Neuronal stem cell (in vitro differentiated cells): ENCODE measurements at regions not wholly inside any gene's neighbourhood (a gene's known extent, or its start where the extent isn't known, plus 50 kb on each side); places are given as distances from the start of the nearest gene placed in this dataset.

ENCODE experiments used
- DNase-seq: peaks from one replicate; pipeline ENCODE4 v3.0.0-alpha.2; 2013; ENCODE audit warnings: low spot score
- H2AFZ ChIP-seq: one replicate; pipeline ENCODE4 v1.6.1; 2013; ENCODE audit warnings: mild to moderate bottlenecking, low read length, inconsistent platforms
- H2AK5ac ChIP-seq: 2 replicates; pipeline ENCODE4 v1.6.1; 2013; ENCODE audit warnings: low read depth, mild to moderate bottlenecking, inconsistent platforms, low read length, moderate library complexity, mixed read lengths
- H2BK120ac ChIP-seq: 2 replicates; pipeline ENCODE4 v1.6.1; 2013; ENCODE audit warnings: low read depth, mild to moderate bottlenecking, inconsistent platforms, low read length, moderate library complexity, mixed read lengths
- H2BK12ac ChIP-seq: one replicate; pipeline ENCODE4 v1.6.1; 2013; ENCODE audit warnings: low read length, inconsistent platforms
- H2BK15ac ChIP-seq: 2 replicates; pipeline ENCODE4 v1.6.1; 2013; ENCODE audit warnings: mild to moderate bottlenecking, low read length, inconsistent platforms, mixed read lengths
- H2BK5ac ChIP-seq: one replicate; pipeline ENCODE4 v1.6.1; 2013; ENCODE audit warnings: inconsistent platforms, mild to moderate bottlenecking, low read length, moderate library complexity
- H3K14ac ChIP-seq: one replicate; pipeline ENCODE4 v1.6.1; 2013; ENCODE audit warnings: low read length, inconsistent platforms
- H3K18ac ChIP-seq: 2 replicates; pipeline ENCODE4 v1.6.1; 2013; ENCODE audit warnings: low read length, inconsistent platforms
- H3K23ac ChIP-seq: 2 replicates; pipeline ENCODE4 v1.6.1; 2013; ENCODE audit warnings: low read depth, mild to moderate bottlenecking, mixed read lengths, low read length, inconsistent platforms; ENCODE audit not compliant: poor library complexity
- H3K27ac ChIP-seq: replicated peaks from 3 replicates; pipeline ENCODE4 v1.5.1; 2013; ENCODE audit warnings: low read length, inconsistent platforms
- H3K27me3 ChIP-seq, 3 experiments: 2 replicates each; pipeline ENCODE4 v1.6.1; 2013; ENCODE audit warnings: low read length in 3 of 3, mild to moderate bottlenecking in 2 of 3, inconsistent platforms in 1 of 3, low read depth in 1 of 3, mixed read lengths in 1 of 3, moderate library complexity in 1 of 3; ENCODE audit not compliant: control insufficient read depth in 3 of 3, insufficient read depth in 3 of 3
- H3K36me3 ChIP-seq, 2 donors: replicated peaks in 1 of 2; 2 replicates each; pipeline ENCODE4 v1.6.1; 2013; ENCODE audit warnings: low read length in 2 of 2; ENCODE audit not compliant: control insufficient read depth in 2 of 2, insufficient read depth in 2 of 2
- H3K4ac ChIP-seq: 2 replicates; pipeline ENCODE4 v1.6.1; 2013; ENCODE audit warnings: inconsistent platforms, mild to moderate bottlenecking, low read length, moderate library complexity
- H3K4me1 ChIP-seq, 2 donors: 1 replicate in 1 of 2; 2 replicates in 1 of 2; pipeline ENCODE4 v1.6.1; 2013; ENCODE audit warnings: low read length in 2 of 2, low read depth in 1 of 2; ENCODE audit not compliant: control insufficient read depth in 2 of 2, insufficient read depth in 1 of 2
- H3K4me2 ChIP-seq: one replicate; pipeline ENCODE4 v1.6.1; 2013; ENCODE audit warnings: mild to moderate bottlenecking, low read length, inconsistent platforms; ENCODE audit not compliant: insufficient read depth, poor library complexity, severe bottlenecking
- H3K4me3 ChIP-seq, 2 donors: 2 replicates each; pipeline ENCODE4 v1.5.1; 2013; ENCODE audit warnings: low read length in 2 of 2, mild to moderate bottlenecking in 2 of 2, inconsistent platforms in 1 of 2, moderate library complexity in 1 of 2
- H3K79me1 ChIP-seq: one replicate; pipeline ENCODE4 v1.6.1; 2013; ENCODE audit warnings: low read depth, mild to moderate bottlenecking, inconsistent platforms, low read length, moderate library complexity
- H3K9ac ChIP-seq: one replicate; pipeline ENCODE4 v1.6.1; 2013; ENCODE audit warnings: mild to moderate bottlenecking, low read depth, low read length, inconsistent platforms; ENCODE audit not compliant: poor library complexity
- H3K9me3 ChIP-seq, 2 donors: replicated peaks in 1 of 2; 2 replicates each; pipeline versions ENCODE3 to v1.6.1; 2013; ENCODE audit warnings: low read length in 2 of 2, mild to moderate bottlenecking in 2 of 2, inconsistent platforms in 1 of 2, low read depth in 1 of 2, mixed read lengths in 1 of 2, moderate library complexity in 1 of 2; ENCODE audit not compliant: control insufficient read depth in 2 of 2, insufficient read depth in 1 of 2
- H4K8ac ChIP-seq: one replicate; pipeline ENCODE4 v1.6.1; 2013; ENCODE audit warnings: low read depth, mild to moderate bottlenecking, inconsistent platforms, low read length, moderate library complexity
- H4K91ac ChIP-seq: one replicate; pipeline ENCODE4 v1.6.1; 2013; ENCODE audit warnings: low read length, low read depth, mild to moderate bottlenecking, inconsistent platforms; ENCODE audit not compliant: poor library complexity
- WGBS, 2 donors: extraction: QIAGEN DNeasy Blood & Tissue Kit; methylation state at CpG; one replicate each; pipeline ENCODE4 v1.1.7; 2013; ENCODE audit warnings: missing lambda C conversion rate in 2 of 2, mixed read lengths in 1 of 2; ENCODE audit not compliant: insufficient read length in 2 of 2, insufficient replicate concordance in 1 of 2; ENCODE audit errors: extremely low coverage in 2 of 2; 5-methylcytosine and 5-hydroxymethylcytosine counted together

GRCh38 chr6:137787016-137787415 lies 80.0 kb upstream of the TNFAIP3 start:
- no peak overlapping the region for H3K9ac ChIP-seq
- no peak overlapping the region for H2BK5ac ChIP-seq
- DNase-seq = no peak
- no peak overlapping the region for H3K23ac ChIP-seq
- H3K4me3 ChIP-seq = no peak overlapping the region
- no peak overlapping the region for H2AK5ac ChIP-seq
- no peaks in the 10 kb centered on the region for H3K36me3 ChIP-seq
- no peak overlapping the region for H3K14ac ChIP-seq
- H3K4ac ChIP-seq = no peak overlapping the region
- no peaks in the 10 kb centered on the region for H3K79me1 ChIP-seq
- H4K8ac ChIP-seq = no peak overlapping the region
- H4K91ac ChIP-seq = no peak overlapping the region
- H2BK12ac ChIP-seq = no peak overlapping the region
- no CpG with 5 or more reads among the region's 2 CpGs for WGBS, 2 donors
- no peak overlapping the region for H3K18ac ChIP-seq
- H2BK15ac ChIP-seq = no peak overlapping the region
- H3K27me3 ChIP-seq = no peaks in the 10 kb centered on the region
- H3K9me3 ChIP-seq = no peaks in the 10 kb centered on the region
- no peak overlapping the region for H3K27ac ChIP-seq
- no peak overlapping the region for H2AFZ ChIP-seq
- H3K4me2 ChIP-seq = no peak overlapping the region
- H3K4me1 ChIP-seq = no peaks in the 10 kb centered on the region
- no peak overlapping the region for H2BK120ac ChIP-seq

GRCh38 chr6:137788248-137788647 lies 78.8 kb upstream of the TNFAIP3 start:
- Histone ChIP-seq H2AFZ (no peak overlapping the region), H4K8ac (no peak overlapping the region), H3K27ac (no peak overlapping the region), H3K18ac (no peak overlapping the region), H2BK5ac (no peak overlapping the region), H3K79me1 (no peaks in the 10 kb centered on the region), H3K4me2 (no peak overlapping the region), H3K9ac (no peak overlapping the region), H2BK15ac (no peak overlapping the region), H2BK12ac (no peak overlapping the region), H3K23ac (no peak overlapping the region), H3K36me3 (no peaks in the 10 kb centered on the region), H2BK120ac (no peak overlapping the region), H3K4me3 (no peak overlapping the region), H3K4me1 (no peaks in the 10 kb centered on the region), H3K27me3 (no peaks in the 10 kb centered on the region), H2AK5ac (no peak overlapping the region), H3K9me3 (no peaks in the 10 kb centered on the region), H3K4ac (no peak overlapping the region), H4K91ac (no peak overlapping the region), H3K14ac (no peak overlapping the region)
- DNase-seq = no peak
- no CpG with 5 or more reads among the region's 1 CpG for WGBS, 2 donors

GRCh38 chr6:137791281-137792159 lies 75.5 kb upstream of the TNFAIP3 start:
- Histone ChIP-seq H2AFZ (no peak overlapping the region), H3K27ac (no peak overlapping the region), H3K4me3 (no peak overlapping the region), H3K9me3 (no peaks in the 10 kb centered on the region), H3K36me3 (no peaks in the 10 kb centered on the region), H3K4ac (no peak overlapping the region), H3K79me1 (no peaks in the 10 kb centered on the region), H2BK5ac (no peak overlapping the region), H2BK120ac (no peak overlapping the region), H4K8ac (no peak overlapping the region), H2AK5ac (no peak overlapping the region), H3K18ac (no peak overlapping the region), H3K4me1 (peaks cover 2 to 5% of the 10 kb centered on the region in 2 donors), H2BK15ac (no peak overlapping the region), H3K27me3 (no peaks in the 10 kb centered on the region), H3K9ac (no peak overlapping the region), H4K91ac (no peak overlapping the region), H2BK12ac (no peak overlapping the region), H3K14ac (no peak overlapping the region), H3K23ac (no peak overlapping the region), H3K4me2 (no peak overlapping the region)
- DNase-seq = no peak
- WGBS, 2 donors = no CpG with 5 or more reads among the region's 6 CpGs

GRCh38 chr6:137792160-137793033 lies 74.7 kb upstream of the TNFAIP3 start:
- no peak overlapping the region for H2BK12ac ChIP-seq
- no peak for DNase-seq

More at GRCh38 chr6:137792160-137793033, 74.7 kb upstream of the TNFAIP3 start:
- no peaks in the 10 kb centered on the region for H3K79me1 ChIP-seq
- H3K4me2 ChIP-seq = no peak overlapping the region
- H3K4ac ChIP-seq = no peak overlapping the region
- H3K36me3 ChIP-seq = no peaks in the 10 kb centered on the region
- no peak overlapping the region for H3K4me3 ChIP-seq
- no peak overlapping the region for H2BK5ac ChIP-seq
- no peak overlapping the region for H3K27ac ChIP-seq
- no peak overlapping the region for H4K8ac ChIP-seq
- no peak overlapping the region for H3K23ac ChIP-seq
- no peak overlapping the region for H3K18ac ChIP-seq
- no CpG with 5 or more reads among the region's 6 CpGs for WGBS, 2 donors
- H2AK5ac ChIP-seq = no peak overlapping the region
- H2AFZ ChIP-seq = no peak overlapping the region
- H3K27me3 ChIP-seq = no peaks in the 10 kb centered on the region
- no peak overlapping the region for H4K91ac ChIP-seq
- no peak overlapping the region for H3K14ac ChIP-seq
- no peaks in the 10 kb centered on the region for H3K9me3 ChIP-seq
- H2BK120ac ChIP-seq = no peak overlapping the region
- H3K4me1 ChIP-seq = peaks cover 2 to 5% of the 10 kb centered on the region in 2 donors
- H3K9ac ChIP-seq = no peak overlapping the region
- H2BK15ac ChIP-seq = no peak overlapping the region
